K562 (cell line): ENCODE measurements at regions not wholly inside any gene's neighbourhood (a gene's known extent, or its start where the extent isn't known, plus 50 kb on each side); places are given as distances from the start of the nearest gene placed in this dataset.
"Not testable (repeated sequence)": the region's sequence is repeated elsewhere in the genome, so short reads cannot be mapped to it uniquely, and the experiment has no call there.

Experiments
- ATAC-seq: fragments of 200-7000 bp; cut with Tn5 transposase; 3 replicates; pipeline ENCODE4 v1.9.1; 2020; ENCODE audit warnings: moderate library complexity
- BruUV-seq: library from RNA; stranded (reverse); fragments of 400-500 nt; replicated peaks from 2 replicates; lab custom pipeline; 2021; lab: Mats Ljungman, UMichigan
- CTCF ChIA-PET: fragments of 300-600 bp; formaldehyde crosslinking; extraction: SDS; loops from one replicate; lab custom pipeline; 2021; ENCODE audit warnings: low intra/inter-chr PET ratio; lab: Yijun Ruan, JAX
- POLR2A ChIA-PET: fragments of 300-600, 350-650 bp; sonication (Branson Sonifier 250); formaldehyde crosslinking; extraction: SDS; loops from one replicate; lab custom pipeline; 2021; ENCODE audit warnings: antibody characterized with exemption, inconsistent platforms; lab: Yijun Ruan, JAX
- DNase-seq, 4 experiments: peaks; one replicate each; pipeline versions ENCODE4 v3.0.0 to v3.0.0-alpha.2; 2011 to 2018; ENCODE audit warnings: low spot score in 3 of 4, mixed read lengths in 3 of 4; ENCODE audit errors: extremely low read depth in 1 of 4
- FAIRE-seq: peaks from 2 replicates; lab custom pipeline; 2011; peaks lifted over from hg19 to GRCh38; lab: Jason Lieb, UNC
- H2AFZ ChIP-seq: 2 replicates; pipeline ENCODE4 v1.6.0; 2011; ENCODE audit warnings: low read depth, low read length, control low read depth, inconsistent platforms
- H3K27ac ChIP-seq: fragments of 200-600 bp; 3 replicates; pipeline ENCODE4 v1.8.0; 2011; ENCODE audit warnings: low read depth, mild to moderate bottlenecking, control low read depth, inconsistent platforms, low read length, moderate library complexity, mixed read lengths; ENCODE audit errors: extremely low read depth
- H3K27me3 ChIP-seq, 2 experiments: fragments of 300-600 bp in 1 of 2; 2 replicates in 1 of 2; 3 replicates in 1 of 2; pipeline versions ENCODE4 v1.6.0 to v1.8.0; 2011; ENCODE audit warnings: inconsistent platforms in 2 of 2, low read length in 2 of 2, mild to moderate bottlenecking in 1 of 2, mixed read lengths in 1 of 2, moderate library complexity in 1 of 2; ENCODE audit not compliant: control insufficient read depth in 2 of 2, insufficient read depth in 2 of 2
- H3K36me3 ChIP-seq: fragments of 300-600 bp; 3 replicates; pipeline ENCODE4 v1.8.0; 2011; ENCODE audit warnings: mild to moderate bottlenecking, low read length, inconsistent platforms; ENCODE audit not compliant: control insufficient read depth, insufficient read depth
- H3K4me1 ChIP-seq, 2 experiments: fragments of 200-600 bp in 1 of 2; replicated peaks in 1 of 2; 2 replicates in 1 of 2; 3 replicates in 1 of 2; pipeline versions ENCODE4 v1.5.1 to v1.8.0; 2011; ENCODE audit warnings: inconsistent platforms in 2 of 2, low read length in 2 of 2, mild to moderate bottlenecking in 1 of 2, mixed read lengths in 1 of 2, moderate library complexity in 1 of 2; ENCODE audit not compliant: control insufficient read depth in 2 of 2, insufficient read depth in 2 of 2
- H3K4me2 ChIP-seq: 2 replicates; pipeline ENCODE4 v1.6.1; 2011; ENCODE audit warnings: low read length, control low read depth, inconsistent platforms, mixed read lengths; ENCODE audit not compliant: insufficient read depth
- H3K4me3 ChIP-seq: fragments of 200-600 bp; sonication (generic), shearing (Covaris generic); 2 replicates; pipeline ENCODE4 v1.5.1; 2016; ENCODE audit warnings: control low read depth, inconsistent platforms
- H3K79me2 ChIP-seq: fragments of 200-600 bp; 3 replicates; pipeline ENCODE4 v1.8.0; 2011; ENCODE audit warnings: low read length, inconsistent platforms; ENCODE audit not compliant: control insufficient read depth, insufficient read depth
- H3K9ac ChIP-seq, 2 experiments: 2 replicates each; pipeline versions ENCODE4 v1.6.0 to v1.6.1; 2011; ENCODE audit warnings: low read depth in 2 of 2, low read length in 2 of 2, control low read depth in 1 of 2, inconsistent platforms in 1 of 2, mild to moderate bottlenecking in 1 of 2, mixed read lengths in 1 of 2; ENCODE audit not compliant: insufficient read depth in 1 of 2
- H3K9me1 ChIP-seq: one replicate; pipeline ENCODE4 v1.6.0; 2011; ENCODE audit warnings: inconsistent platforms, mild to moderate bottlenecking, low read length, moderate library complexity; ENCODE audit not compliant: control insufficient read depth, insufficient read depth
- H3K9me3 ChIP-seq: replicated peaks from 2 replicates; pipeline ENCODE4 v1.5.1; 2011; ENCODE audit warnings: low read depth, low read length, inconsistent platforms; ENCODE audit not compliant: control insufficient read depth, insufficient read depth
- H4K20me1 ChIP-seq: replicated peaks from 2 replicates; pipeline ENCODE4 v1.6.1; 2011; ENCODE audit warnings: low read length, inconsistent platforms, mixed read lengths; ENCODE audit not compliant: control insufficient read depth, insufficient read depth
- WGBS: fragments of 100-300 bp; shearing (Covaris generic); methylation state at CpG from one replicate; pipeline ENCODE4 v1.1.6; 2016; ENCODE audit warnings: low coverage, mixed read lengths; ENCODE audit not compliant: insufficient coverage; ENCODE audit errors: missing lambda C conversion rate; 5-methylcytosine and 5-hydroxymethylcytosine counted together
- in situ Hi-C: fragments of 300-500 bp; cut with MboI; formaldehyde crosslinking; loops from 4 replicates; pipeline ENCODE4 v1.15.0; 2018; ENCODE audit warnings: inconsistent platforms, mixed read lengths
- intact Hi-C: fragments of 100-400 bp; cut with micrococcal nuclease; formaldehyde crosslinking; loops from 2 replicates; pipeline ENCODE4 v1.14.2; 2022

DNA sequence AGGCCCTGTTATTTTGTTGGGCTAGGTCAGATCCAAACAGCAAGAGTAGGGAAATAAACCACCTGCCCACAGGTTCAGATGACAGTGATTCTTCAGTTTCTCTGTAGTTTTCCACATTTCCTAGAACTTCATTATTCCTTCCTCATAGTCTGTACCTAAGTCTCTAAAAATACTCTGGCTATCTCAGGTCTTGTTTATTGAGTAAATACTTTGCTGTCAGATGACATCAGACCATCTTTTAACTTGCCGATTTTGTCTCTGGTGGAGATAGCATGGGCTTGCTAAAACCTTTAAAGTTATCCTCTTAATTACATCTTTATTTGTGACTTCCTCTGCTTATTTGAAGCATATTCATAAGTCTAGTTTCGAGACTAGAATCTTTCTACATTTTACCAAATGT, 155.1 kb upstream of the METTL14 start:
- ATAC-seq, H4K20me1 ChIP-seq, POLR2A ChIA-PET, H3K9ac ChIP-seq, H3K4me2 ChIP-seq, H3K27ac ChIP-seq, H3K79me2 ChIP-seq, BruUV-seq, H3K27me3 ChIP-seq, CTCF ChIA-PET, H2AFZ ChIP-seq, H3K4me1 ChIP-seq, DNase-seq, H3K4me3 ChIP-seq, FAIRE-seq, H3K36me3 ChIP-seq, H3K9me3 ChIP-seq, H3K9me1 ChIP-seq, in situ Hi-C loops, intact Hi-C loops: not testable (repeated sequence)
- 0% methylated on average over 2 of the region's 2 CpGs for WGBS

DNA sequence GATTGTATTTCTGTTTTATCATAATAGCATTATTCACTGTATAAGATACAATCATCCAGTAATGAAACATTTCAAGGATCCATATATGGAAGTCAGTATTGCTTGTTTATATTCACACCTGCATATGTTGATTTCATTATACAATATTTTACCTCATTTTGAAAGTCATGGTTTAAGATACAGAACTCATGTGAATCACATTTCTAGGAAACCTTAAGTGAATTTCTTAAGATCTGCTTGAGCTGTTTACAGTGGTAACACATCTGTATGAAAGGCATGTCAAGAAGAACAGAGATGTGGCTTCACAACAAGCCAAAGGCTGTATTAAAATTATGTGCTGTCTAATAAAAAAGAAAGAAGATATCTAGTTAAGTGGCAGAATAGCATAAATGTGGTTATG, 153.2 kb upstream of the METTL14 start:
- DNase-seq, FAIRE-seq, POLR2A ChIA-PET: not testable (repeated sequence)

DNA sequence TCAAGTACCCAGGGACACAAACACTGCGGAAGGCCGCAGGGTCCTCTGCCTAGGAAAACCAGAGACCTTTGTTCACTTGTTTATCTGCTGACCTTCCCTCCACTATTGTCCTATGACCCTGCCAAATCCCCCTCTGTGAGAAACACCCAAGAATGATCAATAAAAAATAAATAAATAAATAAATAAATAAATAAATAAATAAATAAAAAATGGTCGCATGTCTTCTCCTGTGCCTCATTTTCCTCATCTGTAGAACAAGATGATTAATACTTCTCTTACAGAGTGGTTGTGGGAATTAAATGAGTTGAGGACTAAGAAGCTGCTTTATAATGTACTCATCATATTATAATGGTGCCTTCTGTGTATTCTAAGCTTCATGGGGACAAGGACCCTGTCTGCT, 149.4 kb upstream of the METTL14 start:
- FAIRE-seq, H3K36me3 ChIP-seq, H4K20me1 ChIP-seq, H3K27ac ChIP-seq, H3K9ac ChIP-seq, ATAC-seq, H3K4me2 ChIP-seq, H3K9me1 ChIP-seq, intact Hi-C loops, in situ Hi-C loops, DNase-seq, H3K79me2 ChIP-seq, H3K27me3 ChIP-seq, H3K9me3 ChIP-seq, H2AFZ ChIP-seq, H3K4me1 ChIP-seq, POLR2A ChIA-PET, CTCF ChIA-PET, BruUV-seq, H3K4me3 ChIP-seq: not testable (repeated sequence)
- 0% methylated on average over 3 of the region's 3 CpGs for WGBS

More for the DNA sequence above, 153.2 kb upstream of the METTL14 start:
- H2AFZ ChIP-seq, H3K4me2 ChIP-seq, ATAC-seq, in situ Hi-C loops, CTCF ChIA-PET, H3K36me3 ChIP-seq, H3K9ac ChIP-seq, H4K20me1 ChIP-seq, H3K79me2 ChIP-seq, H3K4me3 ChIP-seq, H3K27ac ChIP-seq, H3K4me1 ChIP-seq, H3K27me3 ChIP-seq, H3K9me3 ChIP-seq, BruUV-seq, intact Hi-C loops, H3K9me1 ChIP-seq: not testable (repeated sequence)
